ENCODE measurements at regions not wholly inside any gene's neighbourhood (a gene's known extent, or its start where the extent isn't known, plus 50 kb on each side); places are given as distances from the start of the nearest gene placed in this dataset.

DNA sequence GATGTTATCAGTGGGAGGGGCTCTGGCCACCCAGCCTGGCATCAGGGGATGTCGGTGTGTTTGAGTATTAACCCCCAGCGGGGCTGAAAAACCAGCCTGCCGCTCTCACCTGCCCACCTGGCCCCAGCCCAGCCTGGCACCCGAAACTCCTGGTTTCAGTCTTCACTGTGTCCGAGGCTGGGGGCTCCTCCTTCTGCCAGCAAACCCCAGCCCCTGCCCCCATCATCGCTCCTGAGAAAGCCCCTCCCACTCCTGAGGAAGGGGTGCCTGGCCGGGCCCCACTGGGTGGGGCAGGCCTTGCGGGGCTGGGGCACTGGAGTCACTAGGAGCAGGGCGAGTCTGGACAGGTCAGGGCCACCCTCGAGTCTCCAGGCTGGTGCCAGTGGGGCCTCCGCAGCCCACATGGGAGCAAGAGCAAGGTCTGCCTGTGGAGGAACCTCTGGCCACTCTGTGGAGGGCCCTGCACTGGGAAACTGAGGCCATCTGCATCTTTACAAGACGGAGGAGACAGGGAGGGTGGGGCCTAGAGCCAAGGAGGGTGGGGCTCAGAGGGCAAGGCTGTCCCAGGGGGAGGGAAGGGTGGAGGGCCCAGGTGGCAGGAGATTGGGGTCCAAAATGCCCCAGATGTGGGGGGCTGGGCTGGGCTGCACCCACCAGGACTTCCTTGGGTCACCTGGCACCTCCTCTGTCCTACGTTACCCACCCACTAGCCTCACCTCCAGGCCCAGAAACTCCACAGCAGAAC lies 51.5 kb upstream of the NOTCH1 start:
- DNase-seq: no peak

- no peak for DNase-seq
Measured at GRCh38 chr9:136596630-136597031, 50.8 kb upstream of the NOTCH1 start.

DNA sequence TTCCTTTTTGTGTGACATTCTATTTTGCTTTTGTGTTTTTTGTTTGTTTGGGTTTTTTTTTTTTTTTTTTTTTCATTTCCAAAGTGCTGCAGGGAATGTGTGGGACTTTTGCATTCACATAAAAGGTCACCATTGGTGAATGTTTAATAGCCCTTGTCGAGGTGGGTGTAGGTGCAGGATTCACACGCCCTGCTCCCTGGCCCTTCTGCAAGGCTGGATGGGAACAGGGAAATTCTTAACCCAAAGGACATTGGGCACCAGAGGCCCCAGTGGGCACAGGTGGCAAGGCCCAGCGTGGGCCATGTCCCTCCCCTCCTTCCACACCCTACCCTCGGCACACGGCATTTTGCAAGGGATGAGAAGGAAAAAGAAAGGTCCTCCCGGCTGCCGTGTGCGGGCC lies 50.4 kb upstream of the NOTCH1 start:
- DNase-seq: no peak

GRCh38 chr9:136595245-136596153 lies 49.7 kb upstream of the NOTCH1 start:
- DNase-seq: no peak

Measured in DMS53 (cell line).